Nephron progenitor cell (in vitro differentiated cells): ENCODE measurements at regions not wholly inside any gene's neighbourhood (a gene's known extent, or its start where the extent isn't known, plus 50 kb on each side); places are given as distances from the start of the nearest gene placed in this dataset.

ENCODE experiments used
- DNase-seq: peaks from one replicate; pipeline ENCODE4 v3.0.0; 2021
- H3K27ac Mint-ChIP-seq: 2 replicates; pipeline ENCODE4 v1.8.0; 2021; ENCODE audit warnings: mild to moderate bottlenecking, moderate library complexity, mixed read lengths
- H3K27me3 Mint-ChIP-seq: 2 replicates; pipeline ENCODE4 v1.8.0; 2021; ENCODE audit warnings: mild to moderate bottlenecking, low read depth, mixed read lengths; ENCODE audit not compliant: poor library complexity
- H3K36me3 Mint-ChIP-seq: 2 replicates; pipeline ENCODE4 v1.8.0; 2021; ENCODE audit warnings: low read depth, mixed read lengths
- H3K4me1 Mint-ChIP-seq: 2 replicates; pipeline ENCODE4 v1.8.0; 2021; ENCODE audit warnings: mixed read lengths
- H3K4me3 Mint-ChIP-seq: 2 replicates; pipeline ENCODE4 v1.8.0; 2021; ENCODE audit warnings: mild to moderate bottlenecking, moderate library complexity, mixed read lengths
- H3K9me3 Mint-ChIP-seq: 2 replicates; pipeline ENCODE4 v1.8.0; 2021; ENCODE audit warnings: mild to moderate bottlenecking, moderate library complexity, mixed read lengths
- CTCF ChIP-seq: fragments of 200-600 bp; sonication (generic); IDR thresholded peaks from 2 replicates; pipeline ENCODE4 v1.5.0; 2021; ENCODE audit warnings: antibody characterized with exemption

- no peaks in the 10 kb centered on the region for H3K9me3 Mint-ChIP-seq
- H3K4me3 Mint-ChIP-seq: no peak overlapping the region
- no peak overlapping the region for H3K27ac Mint-ChIP-seq
- peaks cover 63% of the 10 kb centered on the region for H3K4me1 Mint-ChIP-seq
- H3K36me3 Mint-ChIP-seq: no peaks in the 10 kb centered on the region
- no peak for DNase-seq
- peaks cover 81% of the 10 kb centered on the region for H3K27me3 Mint-ChIP-seq
- no peak for TF ChIP-seq CTCF
Observed at GRCh38 chr17:36726199-36726598, 124.8 kb downstream of the MRM1 start.

GRCh38 chr17:36727052-36727451 lies 125.7 kb downstream of the MRM1 start:
- peaks cover 89% of the 10 kb centered on the region for H3K27me3 Mint-ChIP-seq
- H3K4me1 Mint-ChIP-seq: peaks cover 63% of the 10 kb centered on the region
- no peak for TF ChIP-seq CTCF
- H3K36me3 Mint-ChIP-seq: no peaks in the 10 kb centered on the region
- no peak for DNase-seq
- no peak overlapping the region for H3K4me3 Mint-ChIP-seq
- no peaks in the 10 kb centered on the region for H3K9me3 Mint-ChIP-seq
- no peak overlapping the region for H3K27ac Mint-ChIP-seq

GRCh38 chr17:36727577-36727976 lies 126.2 kb downstream of the MRM1 start:
- Mint-ChIP-seq H3K27me3 (peaks cover 92% of the 10 kb centered on the region), H3K4me1 (peaks cover 63% of the 10 kb centered on the region), H3K9me3 (no peaks in the 10 kb centered on the region), H3K4me3 (no peak overlapping the region), H3K36me3 (no peaks in the 10 kb centered on the region), H3K27ac (no peak overlapping the region)
- TF ChIP-seq CTCF: no peak
- DNase-seq: no peak

GRCh38 chr17:36728030-36728991 lies 126.9 kb downstream of the MRM1 start:
- TF ChIP-seq CTCF: no peak
- Mint-ChIP-seq H3K36me3 (no peaks in the 10 kb centered on the region), H3K27me3 (peaks cover 98% of the 10 kb centered on the region)

GRCh38 chr17:36730095-36730808 lies 128.9 kb downstream of the MRM1 start:
- Mint-ChIP-seq H3K4me3 (no peak overlapping the region), H3K27me3 (peaks cover 98% of the 10 kb centered on the region), H3K9me3 (no peaks in the 10 kb centered on the region), H3K27ac (no peak overlapping the region), H3K36me3 (no peaks in the 10 kb centered on the region), H3K4me1 (peaks cover 38% of the 10 kb centered on the region)
- TF ChIP-seq CTCF: no peak
- no peak for DNase-seq

More at GRCh38 chr17:36728030-36728991, 126.9 kb downstream of the MRM1 start:
- peak overlapping the region; percentile 26 for H3K4me3 Mint-ChIP-seq
- DNase-seq: no peak
- no peaks in the 10 kb centered on the region for H3K9me3 Mint-ChIP-seq
- no peak overlapping the region for H3K27ac Mint-ChIP-seq
- H3K4me1 Mint-ChIP-seq: peaks cover 55% of the 10 kb centered on the region
